Muscle layer of colon (tissue), 2 donors: ENCODE measurements at regions not wholly inside any gene's neighbourhood (a gene's known extent, or its start where the extent isn't known, plus 50 kb on each side); places are given as distances from the start of the nearest gene placed in this dataset.

Source experiments
- H3K27ac ChIP-seq: one replicate; pipeline ENCODE4 v1.7.0; 2013; ENCODE audit warnings: low read depth, mild to moderate bottlenecking, low read length, moderate library complexity
- H3K27me3 ChIP-seq, 2 donors: one replicate each; pipeline ENCODE4 v1.7.0; 2013; ENCODE audit warnings: low read length in 2 of 2, mild to moderate bottlenecking in 2 of 2; ENCODE audit not compliant: insufficient read depth in 2 of 2, control insufficient read depth in 1 of 2
- H3K36me3 ChIP-seq: one replicate; pipeline ENCODE4 v1.7.0; 2013; ENCODE audit warnings: mild to moderate bottlenecking, low read length; ENCODE audit not compliant: insufficient read depth
- H3K4me1 ChIP-seq: one replicate; pipeline ENCODE4 v1.7.0; 2013; ENCODE audit warnings: mild to moderate bottlenecking, low read length; ENCODE audit not compliant: insufficient read depth
- H3K4me3 ChIP-seq, 2 donors: one replicate each; pipeline ENCODE4 v1.7.0; 2013; ENCODE audit warnings: low read length in 2 of 2, low read depth in 1 of 2, mild to moderate bottlenecking in 1 of 2, moderate library complexity in 1 of 2
- H3K9ac ChIP-seq: one replicate; pipeline ENCODE4 v1.7.0; 2013; ENCODE audit warnings: low read length
- H3K9me3 ChIP-seq: one replicate; pipeline ENCODE4 v1.7.0; 2013; ENCODE audit warnings: mild to moderate bottlenecking, low read length
- donor health status: abdominal sarcoma.
- donor health status: Adenocarcinoma of cecum.

DNA sequence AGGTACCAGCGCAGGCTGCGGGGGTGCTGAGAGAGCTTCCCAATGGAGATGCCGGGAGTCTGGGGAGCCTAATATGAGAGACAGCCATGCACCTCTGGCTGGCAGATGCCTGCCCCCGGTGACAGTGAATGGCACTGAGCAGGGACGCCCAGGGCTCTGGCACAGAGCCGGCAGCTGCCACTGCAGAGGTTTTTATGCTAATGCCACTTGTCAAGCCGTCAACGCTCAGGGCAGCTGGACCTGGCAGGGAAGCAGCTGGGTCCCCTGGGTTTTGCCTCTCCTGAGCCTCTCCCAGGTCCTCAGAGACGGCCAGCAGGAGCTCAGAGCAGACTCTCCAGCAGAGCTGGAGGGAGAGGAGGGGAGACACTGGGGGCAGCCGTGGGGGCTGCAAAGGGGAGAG, 573.6 kb downstream of the BUD13 start:
- no peaks in the 10 kb centered on the region for H3K27me3 ChIP-seq
- H3K9ac ChIP-seq, result no peak overlapping the region
- H3K36me3 ChIP-seq, result no peaks in the 10 kb centered on the region
- no peak overlapping the region for H3K4me3 ChIP-seq
- no peaks in the 10 kb centered on the region for H3K9me3 ChIP-seq
- no peak overlapping the region for H3K27ac ChIP-seq
- H3K4me1 ChIP-seq, result peaks cover 1% of the 10 kb centered on the region

GRCh38 chr11:116194156-116194904, 578.5 kb downstream of the BUD13 start:
- peaks cover 0 to 6% of the 10 kb centered on the region in 2 donors for H3K27me3 ChIP-seq
- no peak overlapping the region for H3K27ac ChIP-seq
- no peaks in the 10 kb centered on the region for H3K9me3 ChIP-seq
- H3K4me1 ChIP-seq, result peaks cover 12% of the 10 kb centered on the region
- no peak overlapping the region for H3K9ac ChIP-seq
- peak overlapping the region; percentile 49 to 50 for H3K4me3 ChIP-seq
- H3K36me3 ChIP-seq, result no peaks in the 10 kb centered on the region

GRCh38 chr11:116193321-116194131, 579.3 kb downstream of the BUD13 start:
- peaks cover 0 to 6% of the 10 kb centered on the region in 2 donors for H3K27me3 ChIP-seq
- no peaks in the 10 kb centered on the region for H3K9me3 ChIP-seq
- peaks cover 12% of the 10 kb centered on the region for H3K4me1 ChIP-seq
- no peak overlapping the region for H3K9ac ChIP-seq
- H3K27ac ChIP-seq, result no peak overlapping the region
- H3K4me3 ChIP-seq, result peak overlapping the region; percentile 49 to 50
- no peaks in the 10 kb centered on the region for H3K36me3 ChIP-seq

- Histone ChIP-seq H3K4me3 (peak overlapping the region in 1 of 2 donors; percentile 49), H3K9me3 (no peaks in the 10 kb centered on the region), H3K4me1 (peaks cover 12% of the 10 kb centered on the region), H3K36me3 (no peaks in the 10 kb centered on the region), H3K27ac (no peak overlapping the region), H3K27me3 (peaks cover 0 to 6% of the 10 kb centered on the region in 2 donors), H3K9ac (no peak overlapping the region)
Measured at GRCh38 chr11:116192509-116193210, 580.1 kb downstream of the BUD13 start.

GRCh38 chr11:116190861-116191260, 581.9 kb downstream of the BUD13 start:
- H3K4me3 ChIP-seq, result no peak overlapping the region
- no peak overlapping the region for H3K9ac ChIP-seq
- no peaks in the 10 kb centered on the region for H3K9me3 ChIP-seq
- peaks cover 0 to 6% of the 10 kb centered on the region in 2 donors for H3K27me3 ChIP-seq
- no peaks in the 10 kb centered on the region for H3K36me3 ChIP-seq
- H3K27ac ChIP-seq, result no peak overlapping the region
- peaks cover 12% of the 10 kb centered on the region for H3K4me1 ChIP-seq

DNA sequence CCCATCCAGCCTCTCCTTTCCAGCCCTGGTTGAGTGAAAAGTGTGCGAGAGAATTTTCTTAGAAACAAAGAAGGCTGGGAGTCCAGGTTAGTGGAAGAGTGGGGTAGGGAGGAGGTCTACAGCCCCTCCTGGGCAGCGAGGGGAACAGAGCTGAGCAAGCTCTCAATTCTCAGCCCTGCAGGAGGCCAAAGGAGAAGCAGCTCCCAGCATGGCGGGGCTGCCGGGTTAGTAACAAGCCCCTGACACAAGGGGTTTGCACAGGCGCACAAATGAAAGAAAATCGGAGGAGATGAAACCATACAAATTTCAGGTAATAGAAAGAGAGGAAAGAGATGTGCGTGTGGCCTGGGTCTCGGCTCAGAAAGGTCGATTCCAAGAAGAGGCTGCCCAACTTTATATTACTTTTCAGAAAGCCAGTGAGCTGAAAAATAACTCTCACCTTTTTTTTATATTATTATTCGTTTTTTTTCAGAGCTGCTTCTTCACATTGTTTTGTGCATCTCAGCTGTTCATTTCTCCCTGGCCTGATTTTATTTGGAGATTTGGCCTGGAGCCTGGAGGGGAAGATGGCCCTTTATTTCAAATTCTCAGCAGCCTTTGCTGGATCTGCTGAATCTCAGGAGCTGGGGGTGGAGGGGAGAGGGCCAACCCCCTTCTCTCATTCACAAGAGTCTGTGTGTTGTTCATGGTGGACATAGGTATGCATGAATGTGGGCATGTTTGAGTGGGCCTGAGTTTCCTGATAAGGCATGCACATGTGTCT, 583.2 kb downstream of the BUD13 start:
- Histone ChIP-seq H3K36me3 (no peaks in the 10 kb centered on the region), H3K9ac (no peak overlapping the region), H3K27me3 (peaks cover 0 to 6% of the 10 kb centered on the region in 2 donors), H3K9me3 (no peaks in the 10 kb centered on the region), H3K4me1 (peaks cover 12% of the 10 kb centered on the region), H3K27ac (no peak overlapping the region), H3K4me3 (no peak overlapping the region)

GRCh38 chr11:116188350-116188749, 584.4 kb downstream of the BUD13 start:
- Histone ChIP-seq H3K36me3 (no peaks in the 10 kb centered on the region), H3K9me3 (no peaks in the 10 kb centered on the region), H3K27me3 (peaks cover 0 to 6% of the 10 kb centered on the region in 2 donors), H3K4me1 (peaks cover 6% of the 10 kb centered on the region), H3K9ac (no peak overlapping the region), H3K4me3 (no peak overlapping the region), H3K27ac (no peak overlapping the region)

DNA sequence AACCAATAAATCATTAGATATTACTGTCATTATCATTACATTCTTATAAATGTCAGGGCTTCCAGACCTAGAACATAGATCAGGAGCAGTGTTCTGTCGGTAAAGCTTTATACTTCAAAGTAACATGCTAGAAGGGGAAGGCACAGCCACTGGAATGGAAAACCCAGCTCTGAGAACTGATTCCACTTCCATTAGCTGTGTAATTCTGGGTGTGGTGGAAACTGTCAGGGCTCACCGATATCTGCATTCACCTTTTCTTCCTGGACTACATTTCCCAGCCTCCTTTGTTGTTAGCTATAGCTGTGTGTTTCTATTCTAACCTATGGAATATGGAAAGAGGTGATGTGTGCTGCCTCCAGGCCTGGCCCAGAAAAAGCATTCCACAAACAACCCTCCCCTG, 585.8 kb downstream of the BUD13 start:
- H3K4me3 ChIP-seq, result no peak overlapping the region
- H3K4me1 ChIP-seq, result no peaks in the 10 kb centered on the region
- H3K27me3 ChIP-seq, result peaks cover 0 to 3% of the 10 kb centered on the region in 2 donors
- no peak overlapping the region for H3K27ac ChIP-seq
- H3K9me3 ChIP-seq, result no peaks in the 10 kb centered on the region
- no peaks in the 10 kb centered on the region for H3K36me3 ChIP-seq
- H3K9ac ChIP-seq, result no peak overlapping the region

DNA sequence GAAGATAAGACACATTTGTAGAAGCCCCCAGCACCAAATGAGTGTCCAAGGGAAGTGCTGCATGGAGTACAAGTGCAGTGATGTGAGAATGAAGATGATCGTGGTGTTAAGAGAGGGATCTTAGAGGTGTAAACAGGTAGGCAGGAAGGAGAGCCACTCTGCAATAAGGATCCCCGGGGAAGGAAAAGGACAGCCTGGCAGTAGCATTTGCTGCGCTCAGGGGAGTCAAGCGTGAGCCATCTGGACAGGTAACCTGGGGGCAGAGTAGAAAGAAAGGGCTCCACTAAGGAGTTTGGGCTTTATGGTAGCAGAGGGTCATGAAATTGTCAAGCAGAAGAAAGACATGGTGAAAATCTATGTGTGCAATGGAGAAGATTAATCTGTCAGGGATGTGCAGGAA, 587.2 kb downstream of the BUD13 start:
- Histone ChIP-seq H3K36me3 (no peaks in the 10 kb centered on the region), H3K4me1 (peaks cover 11% of the 10 kb centered on the region), H3K9ac (no peak overlapping the region), H3K27ac (no peak overlapping the region), H3K27me3 (no peaks in the 10 kb centered on the region), H3K9me3 (no peaks in the 10 kb centered on the region), H3K4me3 (no peak overlapping the region)

GRCh38 chr11:116184763-116185162, 588.0 kb downstream of the BUD13 start:
- Histone ChIP-seq H3K4me3 (no peak overlapping the region), H3K27me3 (no peaks in the 10 kb centered on the region), H3K9me3 (no peaks in the 10 kb centered on the region), H3K27ac (no peak overlapping the region), H3K36me3 (no peaks in the 10 kb centered on the region), H3K9ac (no peak overlapping the region), H3K4me1 (peaks cover 19% of the 10 kb centered on the region)
